GM19025 (cell line): ENCODE measurements at regions not wholly inside any gene's neighbourhood (a gene's known extent, or its start where the extent isn't known, plus 50 kb on each side); places are given as distances from the start of the nearest gene placed in this dataset.
"Not testable (repeated sequence)": the region's sequence is repeated elsewhere in the genome, so short reads cannot be mapped to it uniquely, and the experiment has no call there.

Experiments
- ATAC-seq: cut with Tn5 transposase; IDR thresholded peaks from one replicate; pipeline ENCODE4 v1.9.1; 2021; ENCODE audit warnings: mild to moderate bottlenecking, low read depth, moderate library complexity; ENCODE audit not compliant: unreplicated experiment

DNA sequence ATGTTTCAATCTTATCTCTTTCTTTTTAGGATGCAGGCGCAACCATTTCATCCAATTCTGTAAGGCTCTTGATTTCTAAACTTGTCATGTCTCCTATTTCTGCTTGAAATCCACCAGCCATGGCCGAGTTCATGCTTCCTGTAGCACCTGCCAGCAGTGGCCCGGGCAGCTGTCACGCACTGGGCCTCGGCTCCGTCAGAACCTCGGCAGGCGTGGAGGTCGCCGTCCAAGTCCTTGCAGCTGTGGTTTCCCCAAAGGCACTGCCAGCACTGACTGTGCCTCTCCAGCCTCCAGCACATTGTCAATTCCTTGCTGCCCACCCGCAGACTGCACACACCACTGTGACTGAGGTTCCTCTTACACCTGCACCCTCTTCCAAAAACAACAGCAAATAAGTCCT lies 188.7 kb upstream of the SALL3 start:
- ATAC-seq: no peak

DNA sequence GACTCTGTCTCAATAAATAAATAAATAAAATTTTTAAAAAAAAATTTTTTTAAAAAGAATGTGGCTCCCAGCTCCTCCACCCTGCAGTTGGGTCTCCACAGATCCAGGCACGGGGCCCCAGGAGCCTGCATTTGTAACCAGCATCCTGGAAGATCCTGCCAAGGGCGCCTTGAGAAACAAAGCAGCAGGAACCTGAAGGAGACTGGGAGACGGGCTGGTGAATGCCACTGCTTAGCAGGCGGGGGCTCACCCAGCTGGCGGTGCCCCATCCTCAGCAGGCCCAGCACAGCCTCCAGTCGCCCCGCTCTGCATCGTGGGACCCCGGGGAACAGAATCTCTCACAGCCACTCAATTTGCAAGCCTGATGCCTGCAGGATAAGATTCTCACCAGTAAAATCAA lies 187.5 kb upstream of the SALL3 start:
- no peak for ATAC-seq

DNA sequence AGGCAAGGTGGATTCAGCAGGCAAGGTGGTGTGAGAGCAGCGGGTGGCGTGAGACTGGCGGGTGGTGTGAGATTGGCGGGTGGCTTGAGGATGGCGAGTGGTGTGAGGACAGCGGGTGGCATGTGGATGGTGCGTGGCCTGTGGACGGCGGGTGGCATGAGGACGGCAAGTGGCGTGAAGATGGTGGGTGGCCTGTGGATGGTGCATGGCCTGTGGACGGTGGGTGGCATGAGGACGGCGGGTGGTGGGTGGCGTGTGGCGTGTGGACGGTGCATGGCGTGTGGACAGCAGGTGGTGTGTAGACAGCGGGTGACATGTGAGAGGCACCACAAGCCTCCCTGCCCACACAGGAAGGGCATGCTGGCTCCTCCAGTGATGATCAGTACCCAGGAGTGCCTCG lies 186.9 kb upstream of the SALL3 start:
- ATAC-seq: no peak

DNA sequence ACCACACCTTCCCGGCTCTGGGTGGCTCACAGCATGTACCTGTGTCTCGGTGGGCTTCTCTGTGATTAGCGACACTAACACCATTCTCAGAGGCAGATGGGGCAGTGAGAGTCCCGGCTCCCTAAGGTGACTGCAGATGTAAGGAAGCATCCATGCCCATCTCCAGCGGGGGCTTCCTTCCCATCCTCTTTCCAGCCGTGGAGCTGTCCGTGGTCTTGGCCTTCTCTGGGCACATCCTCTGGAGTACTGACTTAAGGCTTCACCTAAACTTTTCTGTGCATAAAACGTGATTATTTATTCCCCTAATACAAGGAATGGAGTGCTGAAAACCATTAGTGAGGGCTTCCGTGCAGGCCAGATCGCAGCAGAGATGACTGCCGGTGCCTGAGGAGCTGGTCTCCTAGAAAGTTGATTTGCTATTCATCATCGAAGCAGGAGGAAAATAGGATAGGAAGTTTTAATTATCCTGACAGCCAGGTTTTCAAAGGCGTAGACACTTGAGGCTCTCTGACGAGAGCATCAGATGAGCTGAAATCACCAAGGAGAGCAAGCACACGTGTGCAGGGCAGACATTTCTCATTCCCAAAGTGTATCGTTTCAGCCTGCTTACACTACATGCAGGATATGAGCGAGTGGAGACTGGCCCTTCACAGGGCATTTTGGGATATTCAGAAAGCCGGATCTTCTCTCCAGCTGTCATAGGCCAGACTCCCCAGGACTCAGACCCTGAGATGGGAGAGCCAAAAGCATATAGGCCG lies 186.1 kb upstream of the SALL3 start:
- no peak for ATAC-seq

DNA sequence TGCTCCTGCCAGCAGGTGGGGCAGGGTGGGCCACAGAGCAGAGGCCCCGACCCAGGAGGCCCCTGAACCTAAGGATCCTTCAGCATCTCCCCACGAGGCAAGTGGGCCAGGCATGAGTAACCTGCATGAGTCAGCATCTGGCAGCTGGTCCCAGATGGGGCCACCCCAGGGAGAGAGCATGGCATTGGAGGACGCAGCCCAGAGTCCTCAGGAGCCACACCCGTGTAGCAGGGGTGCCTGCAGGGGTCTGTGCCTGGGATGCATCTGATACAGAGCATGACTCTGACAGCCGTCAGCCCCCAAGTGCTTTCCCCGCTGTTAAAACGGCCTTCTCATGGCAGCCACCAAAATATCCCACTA lies 185.6 kb upstream of the SALL3 start:
- ATAC-seq: no peak

DNA sequence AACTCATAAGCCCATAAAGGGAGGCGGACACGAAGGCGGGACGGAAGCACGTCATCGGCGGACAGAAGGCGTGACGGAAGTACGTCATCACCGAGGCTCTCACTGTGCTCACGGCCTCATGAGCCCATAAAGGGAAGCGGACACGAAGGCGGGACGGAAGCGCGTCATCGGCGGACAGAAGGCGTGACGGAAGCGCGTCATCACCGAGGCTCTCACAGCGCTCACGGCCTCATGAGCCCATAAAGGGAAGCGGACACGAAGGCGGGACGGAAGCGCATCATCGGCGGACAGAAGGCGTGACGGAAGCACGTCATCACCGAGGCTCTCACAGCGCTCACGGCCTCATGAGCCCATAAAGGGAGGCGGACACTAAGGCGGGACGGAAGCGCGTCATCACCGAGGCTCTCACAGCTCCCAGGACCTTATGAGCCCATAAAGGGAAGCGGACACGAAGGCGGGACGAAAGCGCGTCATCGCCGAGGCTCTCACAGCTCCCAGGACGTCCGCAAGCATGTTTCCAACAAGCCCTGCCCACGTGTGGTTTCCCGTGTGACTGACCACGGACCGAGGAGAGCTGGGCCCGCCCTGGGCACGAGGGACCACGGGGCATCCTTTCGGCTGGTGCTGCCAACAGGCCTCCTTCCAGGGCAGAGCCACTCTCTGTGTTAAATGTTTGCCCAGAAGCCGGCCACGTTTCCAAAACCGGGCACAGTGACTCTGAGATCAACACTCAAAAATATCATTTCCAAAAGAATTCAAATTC lies 182.7 kb upstream of the SALL3 start:
- ATAC-seq: no peak

DNA sequence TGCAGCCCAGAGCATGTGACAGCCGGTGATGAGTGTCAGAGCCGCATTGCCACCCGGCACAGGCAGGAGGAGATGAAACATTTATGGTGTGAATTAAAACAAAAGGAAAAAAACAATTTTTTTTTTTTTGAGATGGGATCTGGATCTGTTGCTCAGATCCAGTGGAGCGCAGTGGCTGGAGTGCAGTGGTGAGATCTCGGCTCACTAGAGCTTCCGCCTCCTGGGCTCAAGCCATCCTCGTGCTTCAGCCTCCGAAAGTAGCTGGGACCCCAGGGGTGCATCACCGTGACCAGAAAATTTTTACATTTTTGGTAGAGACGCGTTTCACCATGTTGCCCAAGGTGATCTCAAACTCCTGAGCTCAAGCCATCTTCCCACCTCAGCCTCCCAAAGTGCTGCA lies 182.1 kb upstream of the SALL3 start:
- ATAC-seq: no peak

DNA sequence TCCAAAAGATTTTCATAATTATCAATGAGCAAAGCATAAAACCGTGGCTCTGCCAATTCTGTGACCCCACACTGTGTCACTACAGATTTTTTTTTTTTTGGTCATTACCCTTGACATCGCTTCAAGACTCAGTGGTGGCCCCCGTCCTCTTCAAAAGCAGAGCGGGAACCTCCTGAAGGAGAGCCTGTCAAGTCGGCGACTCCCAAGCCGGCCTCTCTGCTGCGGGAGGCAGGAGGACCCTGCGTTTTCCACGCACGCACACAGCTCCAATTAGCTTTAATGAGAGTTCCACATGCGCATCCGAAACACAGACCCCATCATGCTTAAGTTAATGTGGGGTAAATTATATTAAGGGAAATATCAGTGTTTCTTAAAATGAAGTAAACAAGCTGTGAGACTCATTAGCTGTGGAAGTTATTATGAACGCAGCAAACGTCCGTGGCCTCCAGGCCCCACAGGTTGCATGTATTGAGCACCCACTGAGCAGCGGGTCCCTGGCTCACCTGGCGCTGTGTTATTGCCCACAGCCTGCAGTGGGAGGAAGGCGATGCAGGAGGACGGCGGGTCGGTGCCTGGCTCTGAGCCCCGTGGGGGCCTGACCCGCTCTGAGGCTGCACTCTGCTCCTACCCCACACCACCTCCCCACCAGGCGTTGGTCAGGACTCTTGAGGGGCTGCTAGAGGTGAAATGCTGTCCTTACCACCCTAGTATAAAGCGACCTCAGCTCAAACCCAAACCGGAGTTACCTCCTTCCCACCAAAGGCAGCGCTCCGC lies 181.0 kb upstream of the SALL3 start:
- no peak for ATAC-seq

DNA sequence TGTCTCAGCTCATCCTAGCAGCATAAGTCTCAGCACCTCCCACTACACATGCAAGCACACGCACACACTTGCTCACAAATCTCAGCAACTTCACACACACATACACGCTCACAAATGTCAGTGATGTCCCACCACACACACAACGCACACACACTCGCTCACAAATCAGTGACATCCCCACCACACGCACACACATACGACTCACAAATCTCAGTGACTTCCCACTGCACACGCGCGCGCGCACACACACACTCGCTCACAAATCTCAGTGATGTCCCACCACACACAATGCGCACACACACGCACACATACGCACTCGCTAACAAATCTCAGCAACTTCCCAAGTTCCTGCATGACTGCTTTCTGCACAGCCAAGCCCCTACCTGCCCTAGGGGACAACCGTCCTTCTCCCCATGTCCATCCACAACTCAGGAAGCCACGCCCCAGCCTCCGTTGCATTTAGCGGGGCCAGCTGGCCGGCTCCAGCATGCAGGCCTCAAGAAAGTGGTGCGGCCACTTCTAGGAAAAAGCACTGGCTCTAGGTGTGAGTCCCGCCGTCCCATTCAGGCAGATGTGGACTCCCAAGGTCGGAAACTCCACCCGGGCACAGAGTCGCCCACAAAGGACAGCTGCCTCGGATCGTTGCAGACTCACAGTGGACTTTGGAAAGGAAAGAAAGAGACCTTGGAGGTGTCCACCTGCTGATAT lies 180.1 kb upstream of the SALL3 start:
- ATAC-seq: no peak

DNA sequence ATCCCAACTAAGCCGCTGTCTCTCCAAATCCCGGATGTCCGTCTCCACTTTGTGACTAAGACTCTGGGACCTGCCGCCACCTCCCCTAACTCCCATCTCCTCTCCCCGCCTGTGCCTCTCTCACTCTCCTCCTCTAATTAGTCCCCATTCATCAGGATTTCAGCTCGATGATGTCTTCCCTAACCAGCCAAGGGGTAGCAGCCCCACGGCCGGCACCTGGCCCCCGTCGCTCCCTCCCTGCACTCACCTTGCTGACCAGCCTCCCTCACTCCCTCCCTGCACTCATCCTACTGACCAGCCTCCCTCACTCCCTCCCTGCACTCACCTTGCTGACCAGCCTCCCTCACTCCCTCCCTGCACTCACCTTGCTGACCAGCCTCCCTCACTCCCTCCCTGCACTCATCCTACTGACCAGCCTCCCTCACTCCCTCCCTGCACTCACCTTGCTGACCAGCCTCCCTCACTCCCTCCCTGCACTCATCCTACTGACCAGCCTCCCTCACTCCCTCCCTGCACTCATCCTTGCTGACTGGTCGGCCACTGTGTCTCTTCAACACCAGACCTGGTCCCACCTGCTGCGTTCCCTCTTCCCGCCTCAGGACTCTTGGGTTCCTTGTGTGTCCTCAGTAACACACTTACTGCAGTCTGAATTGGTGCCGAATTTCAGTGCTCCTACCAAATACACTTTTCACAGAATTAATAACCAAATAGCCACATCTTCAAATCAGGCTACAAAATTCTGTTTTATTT lies 179.3 kb upstream of the SALL3 start:
- ATAC-seq: not testable (repeated sequence)

DNA sequence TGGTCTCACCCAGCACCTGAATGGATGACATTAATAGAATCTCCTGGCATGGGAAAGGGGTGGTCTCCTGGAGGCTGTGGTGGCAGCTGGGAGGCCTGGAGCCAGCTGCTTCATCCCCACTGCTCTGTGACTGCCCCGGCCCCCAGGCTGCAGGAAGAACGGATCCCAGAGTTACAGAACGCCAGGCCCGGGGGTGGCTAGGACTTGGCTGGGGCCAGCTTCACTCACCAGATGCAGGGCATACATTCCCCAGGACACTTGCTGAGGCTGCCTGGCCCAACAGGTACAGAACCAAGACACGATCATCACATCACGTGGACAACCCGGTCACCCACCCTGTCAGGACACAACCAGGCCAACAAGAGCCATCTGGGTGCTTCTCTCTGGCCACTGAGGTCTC lies 178.6 kb upstream of the SALL3 start:
- ATAC-seq: no peak

DNA sequence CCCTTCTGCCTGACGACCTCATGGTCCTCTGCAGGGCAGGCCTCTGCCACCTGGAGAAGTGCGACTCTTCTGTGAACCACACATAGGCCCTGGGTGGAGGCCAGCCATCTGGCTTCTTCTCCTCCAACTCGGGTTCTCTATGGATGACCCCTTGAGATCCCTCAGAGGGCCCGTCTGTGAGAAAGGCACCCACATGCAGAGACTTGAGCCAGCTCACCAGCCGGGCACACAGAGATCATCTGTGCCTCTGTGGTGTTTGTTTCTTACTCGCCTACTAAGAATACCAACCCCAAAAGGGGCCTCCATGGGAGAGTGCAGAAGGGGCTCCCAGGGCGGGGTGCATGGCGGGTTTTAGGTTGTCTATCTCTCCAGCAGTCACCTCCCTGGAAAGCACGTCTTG lies 176.5 kb upstream of the SALL3 start:
- no peak for ATAC-seq

DNA sequence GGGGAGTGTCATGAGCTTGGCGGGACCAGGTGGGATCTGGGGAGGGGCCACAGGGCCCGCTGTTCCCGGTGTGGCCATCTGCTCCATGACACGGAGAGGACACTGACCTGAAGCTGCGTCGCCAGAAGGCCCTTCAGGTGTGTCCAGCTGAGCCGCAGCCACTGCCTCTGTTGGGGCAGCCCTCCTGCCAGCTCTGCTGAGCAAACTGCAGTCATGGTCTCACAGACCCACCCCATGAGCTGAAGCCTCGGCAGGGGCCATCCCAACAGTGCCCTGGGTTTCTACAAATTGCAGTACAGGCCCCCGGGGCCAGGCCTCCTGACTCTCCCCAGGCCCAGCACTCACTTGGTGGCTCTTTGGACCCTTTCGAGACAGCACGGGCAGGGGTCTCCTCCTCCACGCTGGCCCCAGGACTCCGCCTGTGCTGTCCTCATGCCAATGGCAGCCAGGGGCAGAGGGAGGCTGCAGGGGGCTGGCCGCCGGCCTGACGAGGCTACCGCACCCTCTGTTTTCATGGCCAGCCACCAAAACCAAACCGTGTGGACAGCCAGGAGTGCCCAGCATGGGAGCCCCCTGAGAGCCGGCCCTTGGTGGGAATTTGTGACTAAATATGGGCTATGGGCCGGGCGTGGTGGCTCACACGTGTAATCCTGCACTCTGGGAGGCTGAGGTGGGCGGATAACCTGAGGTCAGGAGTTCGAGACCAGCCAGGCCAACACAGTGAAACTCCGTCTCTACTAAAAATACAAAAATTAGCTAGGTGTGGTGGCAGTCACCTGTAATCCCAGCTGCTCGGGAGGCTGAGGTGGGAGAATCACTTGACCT lies 175.2 kb upstream of the SALL3 start:
- no peak for ATAC-seq

DNA sequence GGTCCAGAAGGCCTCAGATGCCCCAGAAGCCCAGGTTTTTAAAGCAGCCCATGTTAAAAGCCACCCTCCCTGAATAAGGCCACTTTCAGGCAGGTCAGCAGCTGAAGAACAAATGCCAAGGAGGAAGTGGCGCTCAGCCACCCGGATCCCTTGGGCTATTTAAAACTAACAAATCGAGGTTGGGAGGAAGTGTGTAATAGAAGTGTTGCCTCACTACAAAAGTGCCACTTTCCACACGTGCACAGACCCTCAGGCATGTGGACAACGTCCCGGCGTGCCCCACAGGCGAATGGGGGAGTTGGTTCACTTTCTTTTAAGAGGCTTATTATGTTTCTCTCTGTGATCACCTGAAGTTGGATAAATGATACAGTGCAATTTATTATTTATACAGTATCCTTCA lies 173.8 kb upstream of the SALL3 start:
- no peak for ATAC-seq

DNA sequence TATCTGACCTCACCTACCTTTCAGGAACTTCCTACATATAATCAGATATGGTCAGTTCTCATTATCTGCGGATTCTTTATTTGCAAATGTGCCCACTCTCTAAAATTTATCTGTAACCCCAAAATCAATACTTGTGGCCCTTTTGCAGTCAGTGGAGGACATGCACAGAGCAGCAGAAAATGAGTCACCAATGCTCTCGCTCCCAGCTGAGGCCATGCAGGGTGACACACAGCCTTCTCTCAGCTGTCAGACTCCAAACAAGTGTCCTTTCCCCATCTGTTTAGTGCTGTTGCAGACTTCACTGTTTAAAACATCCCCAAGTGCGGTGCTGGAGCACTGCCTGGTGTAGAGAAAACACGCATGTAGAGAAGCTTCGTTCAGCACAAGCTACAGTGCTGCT lies 171.9 kb upstream of the SALL3 start:
- ATAC-seq: no peak

DNA sequence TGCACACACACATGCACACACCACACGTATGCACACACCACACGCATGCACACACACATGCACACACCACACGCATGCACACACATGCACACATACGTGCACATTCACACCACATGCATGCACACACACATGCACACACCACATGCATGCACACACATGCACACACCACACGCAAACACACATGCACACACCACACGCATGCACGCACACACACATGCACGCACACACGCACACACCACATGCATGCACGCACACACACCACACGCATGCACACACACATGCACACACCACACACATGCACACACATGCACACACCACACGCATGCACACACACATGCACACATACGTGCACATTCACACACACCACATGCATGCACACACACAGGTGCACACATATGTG lies 169.8 kb upstream of the SALL3 start:
- ATAC-seq: no peak

DNA sequence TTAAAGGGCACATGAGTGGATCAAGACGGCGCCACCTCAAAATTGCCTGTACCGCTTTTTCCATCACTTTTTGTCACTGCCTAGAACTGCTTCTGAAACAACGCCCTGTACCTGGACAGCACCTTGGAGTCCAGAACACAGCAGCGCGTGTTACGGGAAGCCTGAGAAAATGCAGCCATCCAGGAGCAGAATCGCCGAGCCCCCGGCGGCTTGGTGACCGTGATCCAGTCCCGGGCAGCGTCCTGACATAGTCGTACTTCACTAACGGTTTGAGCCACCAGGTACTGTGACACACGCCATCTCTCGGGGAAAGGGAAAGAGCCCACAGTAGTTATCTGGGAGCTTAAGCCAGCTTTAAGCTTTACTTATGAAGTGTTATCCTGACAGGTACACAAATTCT lies 168.9 kb upstream of the SALL3 start:
- ATAC-seq: no peak

DNA sequence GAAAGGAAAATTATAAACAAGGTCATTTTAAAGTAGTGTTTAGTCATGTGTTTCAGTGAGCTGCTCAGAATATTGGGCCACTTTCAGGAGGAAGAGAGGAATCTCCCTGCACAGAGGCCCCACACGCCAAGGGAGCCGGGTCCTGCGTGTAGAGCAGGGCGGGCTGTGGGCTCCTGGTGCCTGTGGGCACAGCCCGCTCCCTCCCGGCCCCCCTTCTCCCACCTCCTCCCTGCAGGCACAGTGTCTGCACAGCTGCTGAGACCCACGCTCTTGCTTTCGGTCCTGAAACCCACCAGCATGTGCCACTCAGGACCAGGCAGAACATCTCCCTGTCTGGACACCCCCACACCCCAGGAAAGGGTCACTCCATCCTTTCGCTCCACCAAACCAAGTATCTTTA lies 167.6 kb upstream of the SALL3 start:
- ATAC-seq: no peak

DNA sequence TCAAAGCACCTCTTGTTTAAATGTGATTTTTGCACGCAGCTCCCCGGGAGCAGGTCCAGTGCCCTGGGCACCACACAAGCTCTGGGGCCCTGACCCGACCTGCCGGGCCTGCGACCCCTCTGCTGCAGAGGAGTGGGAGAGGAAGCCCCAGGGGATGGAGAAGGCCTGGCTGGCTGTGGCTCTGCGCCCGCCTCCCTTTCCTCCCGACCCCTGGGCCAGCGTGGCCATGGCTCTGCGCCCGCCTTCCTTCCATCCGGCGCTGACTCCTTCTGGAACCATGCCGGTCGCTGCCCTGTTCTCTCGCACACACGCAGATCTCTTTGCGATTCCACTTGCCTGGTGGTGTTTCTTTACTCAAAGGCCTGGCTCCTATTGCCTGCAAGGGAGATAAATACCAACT lies 166.5 kb upstream of the SALL3 start:
- no peak for ATAC-seq
